ENCODE measurements at regions not wholly inside any gene's neighbourhood (a gene's known extent, or its start where the extent isn't known, plus 50 kb on each side); places are given as distances from the start of the nearest gene placed in this dataset.
"Not testable (repeated sequence)": the region's sequence is repeated elsewhere in the genome, so short reads cannot be mapped to it uniquely, and the experiment has no call there.

- no peak for DNase-seq
Observed at GRCh38 chr3:11711876-11712275, 68.2 kb upstream of the VGLL4 start.

- DNase-seq: no peak
Observed at GRCh38 chr3:11709782-11710181, 66.1 kb upstream of the VGLL4 start.

DNA sequence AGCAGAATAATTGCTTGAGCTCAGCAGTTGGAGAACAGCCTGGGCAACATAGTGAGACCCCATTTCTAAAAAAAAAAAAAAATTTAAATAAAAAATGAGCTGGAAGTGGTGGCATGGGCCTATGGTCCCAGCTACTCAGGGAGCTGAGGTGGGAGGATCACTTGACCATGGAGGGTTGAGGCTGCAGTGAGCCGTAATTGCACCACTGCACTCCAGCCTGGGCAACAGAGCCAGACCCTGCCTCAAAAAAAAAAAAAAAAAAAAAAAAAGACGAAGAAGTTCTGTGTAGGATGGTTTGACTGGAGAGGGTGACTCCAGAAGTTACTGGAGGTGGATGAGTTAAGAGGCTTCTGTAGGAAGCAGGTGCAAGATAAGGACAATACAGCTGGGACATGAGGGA is 63.4 kb upstream of the VGLL4 start:
- not testable (repeated sequence) for DNase-seq

- no peak for DNase-seq
Observed at GRCh38 chr3:11706604-11707003, 62.9 kb upstream of the VGLL4 start.

- no peak for DNase-seq
Observed at GRCh38 chr3:11705049-11705448, 61.3 kb upstream of the VGLL4 start.

DNA sequence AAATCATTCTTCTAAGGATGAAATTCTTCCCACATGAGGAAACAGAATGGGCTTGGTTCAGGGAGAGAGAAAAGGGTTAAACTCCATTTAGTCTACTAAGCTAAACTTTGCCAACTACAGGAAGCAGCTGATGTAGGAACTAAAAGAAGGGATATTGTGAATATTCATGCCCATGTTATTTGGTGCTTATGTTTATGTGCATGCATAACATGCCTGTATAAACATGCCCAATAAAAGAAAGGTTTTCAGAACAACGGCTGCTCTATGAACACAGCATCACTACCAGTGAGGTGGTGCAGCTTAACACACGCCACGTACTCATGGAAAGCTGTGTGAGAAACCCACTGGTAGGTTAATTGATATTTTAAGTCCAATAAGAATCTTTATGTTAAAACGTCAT is 59.4 kb upstream of the VGLL4 start:
- DNase-seq: no peak

DNA sequence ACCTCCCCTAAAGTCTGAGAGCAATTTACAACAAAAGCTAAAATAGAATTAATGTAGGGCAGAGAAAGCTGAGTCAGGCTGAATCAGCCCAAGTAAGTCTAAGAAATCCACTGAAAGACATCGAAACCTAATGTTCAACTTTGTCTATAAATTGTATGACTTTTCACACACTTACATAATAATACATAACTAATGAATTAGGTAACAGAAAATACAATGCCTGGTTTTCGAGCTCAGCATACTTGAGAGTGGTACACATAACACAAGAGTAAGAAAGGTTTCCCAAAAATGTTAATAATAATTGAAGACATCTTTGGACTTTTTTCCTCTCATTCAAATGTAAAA is 55.3 kb upstream of the VGLL4 start:
- DNase-seq: no peak

- no peak for DNase-seq
Observed at GRCh38 chr3:11698326-11699082, 54.8 kb upstream of the VGLL4 start.

GRCh38 chr3:11697701-11698100 is 54.0 kb upstream of the VGLL4 start:
- DNase-seq: no peak

DNA sequence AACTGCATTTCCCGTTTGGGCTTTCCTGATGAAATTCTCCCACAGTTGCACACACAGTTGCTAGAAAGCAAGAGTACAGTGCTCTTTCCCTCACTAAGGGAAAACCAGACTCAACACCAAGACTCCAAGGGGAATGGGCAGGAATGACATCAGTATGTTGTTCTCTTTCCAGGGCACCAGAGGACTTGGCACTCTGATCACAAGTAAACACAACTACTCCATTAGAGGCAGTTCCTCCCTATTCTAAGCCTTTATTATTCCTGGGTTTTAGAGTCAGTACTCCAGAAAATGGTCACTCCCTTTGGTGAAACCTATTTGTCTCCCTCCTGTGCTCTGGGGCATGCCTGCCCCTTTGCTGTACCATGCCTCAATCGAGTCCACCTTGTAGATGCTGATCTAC is 52.3 kb upstream of the VGLL4 start:
- DNase-seq: no peak

Measured in COR-L47 (cell line).